Memory B cell (primary cell): ENCODE measurements at regions not wholly inside any gene's neighbourhood (a gene's known extent, or its start where the extent isn't known, plus 50 kb on each side); places are given as distances from the start of the nearest gene placed in this dataset.

Source experiments
- ATAC-seq: fragments of 150-1000 bp; cut with Tn5 transposase; 2 replicates; pipeline ENCODE4 v1.10.0; 2021; ENCODE audit warnings: low read depth, mild to moderate bottlenecking, moderate library complexity
- DNase-seq, 2 donors: peaks; one replicate each; pipeline ENCODE4 v3.0.0; 2022; ENCODE audit warnings: low spot score in 2 of 2
- H3K27ac Mint-ChIP-seq: one replicate; pipeline ENCODE4 v1.8.0; 2022; ENCODE audit warnings: mild to moderate bottlenecking, moderate library complexity, mixed read lengths
- H3K27me3 Mint-ChIP-seq: one replicate; pipeline ENCODE4 v1.8.0; 2022; ENCODE audit warnings: mixed read lengths
- H3K36me3 Mint-ChIP-seq: one replicate; pipeline ENCODE4 v1.8.0; 2022; ENCODE audit warnings: mild to moderate bottlenecking, mixed read lengths
- H3K4me1 Mint-ChIP-seq: one replicate; pipeline ENCODE4 v1.8.0; 2022; ENCODE audit warnings: mixed read lengths
- H3K4me3 Mint-ChIP-seq: one replicate; pipeline ENCODE4 v1.8.0; 2022; ENCODE audit warnings: mild to moderate bottlenecking, moderate library complexity, mixed read lengths
- H3K9me3 Mint-ChIP-seq: one replicate; pipeline ENCODE4 v1.8.0; 2022; ENCODE audit warnings: mixed read lengths

- peaks cover 4% of the 10 kb centered on the region for H3K9me3 Mint-ChIP-seq
- no peaks in the 10 kb centered on the region for H3K4me1 Mint-ChIP-seq
- no peaks in the 10 kb centered on the region for H3K36me3 Mint-ChIP-seq
- no peak overlapping the region for H3K4me3 Mint-ChIP-seq
- DNase-seq (no peak), ATAC-seq (no peak)
- H3K27ac Mint-ChIP-seq: no peak overlapping the region
- no peaks in the 10 kb centered on the region for H3K27me3 Mint-ChIP-seq
These were observed 1591.4 kb downstream of the PLA2G4A start for GRCh38 chr1:188420177-188420576.

- no peak overlapping the region for H3K27ac Mint-ChIP-seq
- no peak overlapping the region for H3K4me3 Mint-ChIP-seq
- peaks cover 10% of the 10 kb centered on the region for H3K9me3 Mint-ChIP-seq
- H3K27me3 Mint-ChIP-seq: no peaks in the 10 kb centered on the region
- no peak for DNase-seq
- no peak for ATAC-seq
- H3K36me3 Mint-ChIP-seq: no peaks in the 10 kb centered on the region
- no peaks in the 10 kb centered on the region for H3K4me1 Mint-ChIP-seq
These were observed 1594.3 kb downstream of the PLA2G4A start for GRCh38 chr1:188423073-188423472.

- no peaks in the 10 kb centered on the region for H3K27me3 Mint-ChIP-seq
- no peak overlapping the region for H3K4me3 Mint-ChIP-seq
These were observed 1595.4 kb downstream of the PLA2G4A start for GRCh38 chr1:188424176-188424575.

GRCh38 chr1:188425687-188426086 lies 1596.9 kb downstream of the PLA2G4A start:
- Mint-ChIP-seq H3K27me3 (no peaks in the 10 kb centered on the region), H3K36me3 (no peaks in the 10 kb centered on the region), H3K27ac (no peak overlapping the region), H3K9me3 (peaks cover 10% of the 10 kb centered on the region), H3K4me1 (no peaks in the 10 kb centered on the region), H3K4me3 (no peak overlapping the region)
- ATAC-seq (no peak), DNase-seq (no peak)

More at GRCh38 chr1:188424176-188424575, 1595.4 kb downstream of the PLA2G4A start:
- no peak for DNase-seq
- Mint-ChIP-seq H3K4me1 (no peaks in the 10 kb centered on the region), H3K9me3 (peaks cover 12% of the 10 kb centered on the region), H3K27ac (no peak overlapping the region), H3K36me3 (no peaks in the 10 kb centered on the region)
- ATAC-seq: no peak

GRCh38 chr1:188426561-188426960 lies 1597.8 kb downstream of the PLA2G4A start:
- ATAC-seq (no peak), DNase-seq (no peak)
- H3K36me3 Mint-ChIP-seq: no peaks in the 10 kb centered on the region
- H3K27ac Mint-ChIP-seq: no peak overlapping the region
- H3K9me3 Mint-ChIP-seq: peaks cover 10% of the 10 kb centered on the region
- H3K27me3 Mint-ChIP-seq: no peaks in the 10 kb centered on the region
- no peak overlapping the region for H3K4me3 Mint-ChIP-seq
- H3K4me1 Mint-ChIP-seq: no peaks in the 10 kb centered on the region

GRCh38 chr1:188427642-188428041 lies 1598.9 kb downstream of the PLA2G4A start:
- no peak overlapping the region for H3K27ac Mint-ChIP-seq
- H3K4me1 Mint-ChIP-seq: no peaks in the 10 kb centered on the region
- H3K27me3 Mint-ChIP-seq: no peaks in the 10 kb centered on the region
- H3K9me3 Mint-ChIP-seq: peaks cover 10% of the 10 kb centered on the region
- no peaks in the 10 kb centered on the region for H3K36me3 Mint-ChIP-seq
- no peak for DNase-seq
- ATAC-seq: no peak
- no peak overlapping the region for H3K4me3 Mint-ChIP-seq

GRCh38 chr1:188429386-188429785 lies 1600.6 kb downstream of the PLA2G4A start:
- Mint-ChIP-seq H3K4me3 (no peak overlapping the region), H3K4me1 (no peaks in the 10 kb centered on the region), H3K27me3 (no peaks in the 10 kb centered on the region), H3K9me3 (peaks cover 10% of the 10 kb centered on the region), H3K27ac (no peak overlapping the region), H3K36me3 (no peaks in the 10 kb centered on the region)
- ATAC-seq (no peak), DNase-seq (no peak)

GRCh38 chr1:188432427-188432826 lies 1603.7 kb downstream of the PLA2G4A start:
- no peak overlapping the region for H3K27ac Mint-ChIP-seq
- no peaks in the 10 kb centered on the region for H3K4me1 Mint-ChIP-seq
- peaks cover 5% of the 10 kb centered on the region for H3K9me3 Mint-ChIP-seq
- ATAC-seq (no peak), DNase-seq (no peak)
- no peaks in the 10 kb centered on the region for H3K36me3 Mint-ChIP-seq
- no peak overlapping the region for H3K4me3 Mint-ChIP-seq
- no peaks in the 10 kb centered on the region for H3K27me3 Mint-ChIP-seq

- Mint-ChIP-seq H3K9me3 (peaks cover 5% of the 10 kb centered on the region), H3K4me1 (no peaks in the 10 kb centered on the region), H3K27ac (no peak overlapping the region), H3K36me3 (no peaks in the 10 kb centered on the region), H3K4me3 (no peak overlapping the region), H3K27me3 (no peaks in the 10 kb centered on the region)
- ATAC-seq (no peak), DNase-seq (no peak)
These were observed 1604.7 kb downstream of the PLA2G4A start for GRCh38 chr1:188433425-188433824.

- Mint-ChIP-seq H3K4me1 (no peaks in the 10 kb centered on the region), H3K9me3 (peaks cover 7% of the 10 kb centered on the region), H3K36me3 (no peaks in the 10 kb centered on the region), H3K27me3 (no peaks in the 10 kb centered on the region), H3K4me3 (no peak overlapping the region), H3K27ac (no peak overlapping the region)
- ATAC-seq (no peak), DNase-seq (no peak)
These were observed 1615.8 kb downstream of the PLA2G4A start for GRCh38 chr1:188444526-188444925.

GRCh38 chr1:188462837-188463236 lies 1634.1 kb downstream of the PLA2G4A start:
- Mint-ChIP-seq H3K9me3 (peaks cover 2% of the 10 kb centered on the region), H3K4me1 (no peaks in the 10 kb centered on the region), H3K36me3 (no peaks in the 10 kb centered on the region), H3K27ac (no peak overlapping the region), H3K4me3 (no peak overlapping the region), H3K27me3 (no peaks in the 10 kb centered on the region)
- DNase-seq (no peak), ATAC-seq (no peak)

- no peak for DNase-seq
- Mint-ChIP-seq H3K4me1 (no peaks in the 10 kb centered on the region), H3K36me3 (no peaks in the 10 kb centered on the region), H3K27me3 (no peaks in the 10 kb centered on the region), H3K4me3 (no peak overlapping the region), H3K9me3 (peaks cover 2% of the 10 kb centered on the region), H3K27ac (no peak overlapping the region)
- ATAC-seq: no peak
These were observed 1635.2 kb downstream of the PLA2G4A start for GRCh38 chr1:188463919-188464318.

GRCh38 chr1:188466539-188466938 lies 1637.8 kb downstream of the PLA2G4A start:
- Mint-ChIP-seq H3K27ac (no peak overlapping the region), H3K4me3 (no peak overlapping the region), H3K9me3 (no peaks in the 10 kb centered on the region), H3K36me3 (no peaks in the 10 kb centered on the region), H3K4me1 (no peaks in the 10 kb centered on the region), H3K27me3 (no peaks in the 10 kb centered on the region)
- DNase-seq (no peak), ATAC-seq (no peak)

GRCh38 chr1:188476606-188477005 lies 1647.9 kb downstream of the PLA2G4A start:
- H3K36me3 Mint-ChIP-seq: no peaks in the 10 kb centered on the region
- H3K27ac Mint-ChIP-seq: no peak overlapping the region
- H3K9me3 Mint-ChIP-seq: peaks cover 2% of the 10 kb centered on the region
- no peak for DNase-seq
- no peaks in the 10 kb centered on the region for H3K27me3 Mint-ChIP-seq
- H3K4me1 Mint-ChIP-seq: no peaks in the 10 kb centered on the region
- no peak for ATAC-seq
- H3K4me3 Mint-ChIP-seq: no peak overlapping the region

- no peak for DNase-seq
- no peaks in the 10 kb centered on the region for H3K36me3 Mint-ChIP-seq
- no peaks in the 10 kb centered on the region for H3K4me1 Mint-ChIP-seq
These were observed 1660.8 kb downstream of the PLA2G4A start for GRCh38 chr1:188489336-188490112.

More at GRCh38 chr1:188489336-188490112, 1660.8 kb downstream of the PLA2G4A start:
- Mint-ChIP-seq H3K9me3 (peaks cover 2% of the 10 kb centered on the region), H3K27me3 (no peaks in the 10 kb centered on the region), H3K27ac (no peak overlapping the region), H3K4me3 (no peak overlapping the region)
- ATAC-seq: no peak
